Gastroesophageal sphincter (tissue), 3 donors: ENCODE measurements at regions not wholly inside any gene's neighbourhood (a gene's known extent, or its start where the extent isn't known, plus 50 kb on each side); places are given as distances from the start of the nearest gene placed in this dataset.

Source experiments
- EP300 ChIP-seq: sonication (generic); formaldehyde crosslinking; IDR thresholded peaks from one replicate; pipeline ENCODE4 v1.6.1; 2017; ENCODE audit warnings: antibody characterized with exemption, mild to moderate bottlenecking
- POLR2A ChIP-seq, 2 donors: fragments of 450-650 bp; IDR thresholded peaks; one replicate each; pipeline ENCODE4 v1.6.1; 2017; ENCODE audit warnings: antibody characterized with exemption in 2 of 2, mild to moderate bottlenecking in 2 of 2, moderate library complexity in 1 of 2
- POLR2AphosphoS5 ChIP-seq: sonication (generic); formaldehyde crosslinking; IDR thresholded peaks from one replicate; pipeline ENCODE4 v1.6.1; 2017; ENCODE audit warnings: antibody characterized with exemption
- TF ChIP-seq, protein P1 (sequence below), 4 experiments: fragments of 200-600 bp in 2 of 4; fragments of 450-650 bp in 2 of 4; sonication (generic) in 1 of 4; IDR thresholded peaks; one replicate each; pipeline ENCODE4 v1.5.1; 2017 to 2019; ENCODE audit warnings: antibody characterized with exemption in 4 of 4, mild to moderate bottlenecking in 2 of 4, moderate library complexity in 2 of 4

DNA sequence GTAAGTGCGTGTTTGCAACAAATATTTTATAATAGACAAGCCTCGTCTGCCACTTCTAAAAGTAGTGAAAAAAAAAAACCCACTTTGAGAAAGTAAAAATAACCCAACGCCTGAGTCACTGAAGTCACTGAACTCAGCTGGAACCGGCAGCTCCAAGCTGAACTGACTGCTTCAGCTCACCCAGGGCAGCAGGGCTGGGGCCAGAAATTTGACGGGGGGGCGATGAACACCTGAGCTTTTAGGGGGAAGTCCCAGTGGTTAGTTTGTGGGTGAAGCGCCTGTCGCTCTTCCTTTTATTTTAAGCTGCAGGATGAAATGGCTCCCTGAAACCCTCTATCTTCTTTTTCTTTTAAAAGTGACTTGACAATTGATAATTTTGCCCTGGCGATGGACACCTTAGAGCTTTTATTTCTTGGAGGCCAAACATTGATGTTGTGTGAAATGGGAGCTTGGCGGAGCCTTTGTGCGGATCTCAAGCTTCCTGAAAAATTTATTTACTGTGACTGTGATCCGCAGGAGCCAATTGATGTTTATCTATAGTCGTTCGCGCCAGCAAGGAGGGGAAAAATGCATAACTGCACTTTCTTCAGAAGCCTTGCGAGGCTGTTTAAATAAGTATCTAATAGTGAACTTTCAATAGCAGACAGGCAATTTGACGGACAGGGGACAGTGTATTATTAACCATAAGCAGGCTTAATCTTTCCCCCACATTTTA lies 173.2 kb upstream of the MYL2 start:
- TF ChIP-seq, protein P1, sequence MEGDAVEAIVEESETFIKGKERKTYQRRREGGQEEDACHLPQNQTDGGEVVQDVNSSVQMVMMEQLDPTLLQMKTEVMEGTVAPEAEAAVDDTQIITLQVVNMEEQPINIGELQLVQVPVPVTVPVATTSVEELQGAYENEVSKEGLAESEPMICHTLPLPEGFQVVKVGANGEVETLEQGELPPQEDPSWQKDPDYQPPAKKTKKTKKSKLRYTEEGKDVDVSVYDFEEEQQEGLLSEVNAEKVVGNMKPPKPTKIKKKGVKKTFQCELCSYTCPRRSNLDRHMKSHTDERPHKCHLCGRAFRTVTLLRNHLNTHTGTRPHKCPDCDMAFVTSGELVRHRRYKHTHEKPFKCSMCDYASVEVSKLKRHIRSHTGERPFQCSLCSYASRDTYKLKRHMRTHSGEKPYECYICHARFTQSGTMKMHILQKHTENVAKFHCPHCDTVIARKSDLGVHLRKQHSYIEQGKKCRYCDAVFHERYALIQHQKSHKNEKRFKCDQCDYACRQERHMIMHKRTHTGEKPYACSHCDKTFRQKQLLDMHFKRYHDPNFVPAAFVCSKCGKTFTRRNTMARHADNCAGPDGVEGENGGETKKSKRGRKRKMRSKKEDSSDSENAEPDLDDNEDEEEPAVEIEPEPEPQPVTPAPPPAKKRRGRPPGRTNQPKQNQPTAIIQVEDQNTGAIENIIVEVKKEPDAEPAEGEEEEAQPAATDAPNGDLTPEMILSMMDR (IDR thresholded peaks at IDR 0.05): no peak
- TF ChIP-seq EP300: no peak
- no peak for TF ChIP-seq POLR2A (IDR thresholded peaks at IDR 0.05)
- TF ChIP-seq POLR2AphosphoS5: no peak
